ENCODE measurements at regions not wholly inside any gene's neighbourhood (a gene's known extent, or its start where the extent isn't known, plus 50 kb on each side); places are given as distances from the start of the nearest gene placed in this dataset.
"Not testable (repeated sequence)": the region's sequence is repeated elsewhere in the genome, so short reads cannot be mapped to it uniquely, and the experiment has no call there.

- TF ChIP-seq CTCF (IDR thresholded peaks at IDR 0.05; ENCODE audit: borderline replicate concordance, control extremely low read depth, extremely low read depth, insufficient read depth, missing control alignments): no peak
- in situ Hi-C loops (cut with MboI; ENCODE audit: low sequenced_read_pairs, unreplicated experiment): loop anchor here (25.0 kb wide), 1 partner anchor 373 kb away; no protein-coding TSS in a partner anchor
Measured at GRCh38 chr11:101835506-101836063, 79.2 kb upstream of the CEP126 start.

GRCh38 chr11:101830475-101830874 lies 84.3 kb upstream of the CEP126 start:
- in situ Hi-C loops (cut with MboI; ENCODE audit: low sequenced_read_pairs, unreplicated experiment): loop anchor here (25.0 kb wide), 1 partner anchor 368 kb away; no protein-coding TSS in a partner anchor
- DNase-seq (ENCODE audit: low spot score): not testable (repeated sequence)

More at GRCh38 chr11:101835506-101836063, 79.2 kb upstream of the CEP126 start:
- DNase-seq (ENCODE audit: low spot score): no peak

GRCh38 chr11:101825531-101825930 lies 89.3 kb upstream of the CEP126 start:
- no peak for DNase-seq (ENCODE audit: low spot score)
- in situ Hi-C loops (cut with MboI; ENCODE audit: low sequenced_read_pairs, unreplicated experiment): loop anchor here (25.0 kb wide), 1 partner anchor 363 kb away; no protein-coding TSS in a partner anchor
- no peak for TF ChIP-seq CTCF (IDR thresholded peaks at IDR 0.05; ENCODE audit: borderline replicate concordance, control extremely low read depth, extremely low read depth, insufficient read depth, missing control alignments)

- in situ Hi-C loops (cut with MboI; ENCODE audit: low sequenced_read_pairs, unreplicated experiment): no loop called here
- no peak for TF ChIP-seq CTCF (IDR thresholded peaks at IDR 0.05; ENCODE audit: borderline replicate concordance, control extremely low read depth, extremely low read depth, insufficient read depth, missing control alignments)
- DNase-seq (ENCODE audit: low spot score): no peak
Measured at GRCh38 chr11:101817581-101817980, 97.2 kb upstream of the CEP126 start.

- in situ Hi-C loops (cut with MboI; ENCODE audit: low sequenced_read_pairs, unreplicated experiment): no loop called here
- no peak for TF ChIP-seq CTCF (IDR thresholded peaks at IDR 0.05; ENCODE audit: borderline replicate concordance, control extremely low read depth, extremely low read depth, insufficient read depth, missing control alignments)
- DNase-seq (ENCODE audit: low spot score): no peak
Measured at GRCh38 chr11:101816613-101817012, 98.2 kb upstream of the CEP126 start.

- DNase-seq (ENCODE audit: low spot score): no peak
- in situ Hi-C loops (cut with MboI; ENCODE audit: low sequenced_read_pairs, unreplicated experiment): no loop called here
- no peak for TF ChIP-seq CTCF (IDR thresholded peaks at IDR 0.05; ENCODE audit: borderline replicate concordance, control extremely low read depth, extremely low read depth, insufficient read depth, missing control alignments)
Measured at GRCh38 chr11:101812546-101812945, 102.3 kb upstream of the CEP126 start.

GRCh38 chr11:101810546-101810945 lies 104.3 kb upstream of the CEP126 start:
- no peak for DNase-seq (ENCODE audit: low spot score)
- TF ChIP-seq CTCF (IDR thresholded peaks at IDR 0.05; ENCODE audit: borderline replicate concordance, control extremely low read depth, extremely low read depth, insufficient read depth, missing control alignments): no peak
- in situ Hi-C loops (cut with MboI; ENCODE audit: low sequenced_read_pairs, unreplicated experiment): no loop called here
